ENCODE measurements at regions not wholly inside any gene's neighbourhood (a gene's known extent, or its start where the extent isn't known, plus 50 kb on each side); places are given as distances from the start of the nearest gene placed in this dataset.

DNA sequence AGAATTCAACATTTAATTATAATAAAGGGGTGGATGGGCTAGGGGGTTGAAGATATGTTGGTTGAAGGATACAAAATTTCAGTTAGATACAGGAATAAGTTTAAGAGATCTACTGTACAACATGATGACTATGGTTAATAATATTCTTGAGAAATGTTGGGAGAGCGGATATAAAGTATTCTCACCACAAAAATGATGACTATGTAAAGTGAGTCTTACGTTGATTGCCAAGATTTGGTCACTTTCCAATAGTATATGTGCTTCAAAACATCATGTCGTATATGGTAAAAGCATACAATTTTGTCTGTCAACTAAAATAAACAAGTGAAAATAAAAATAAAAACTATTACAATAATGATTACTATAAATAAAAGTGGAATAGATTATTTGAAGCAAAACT, 802.0 kb downstream of the C12orf50 start:
- TF ChIP-seq, protein P1, sequence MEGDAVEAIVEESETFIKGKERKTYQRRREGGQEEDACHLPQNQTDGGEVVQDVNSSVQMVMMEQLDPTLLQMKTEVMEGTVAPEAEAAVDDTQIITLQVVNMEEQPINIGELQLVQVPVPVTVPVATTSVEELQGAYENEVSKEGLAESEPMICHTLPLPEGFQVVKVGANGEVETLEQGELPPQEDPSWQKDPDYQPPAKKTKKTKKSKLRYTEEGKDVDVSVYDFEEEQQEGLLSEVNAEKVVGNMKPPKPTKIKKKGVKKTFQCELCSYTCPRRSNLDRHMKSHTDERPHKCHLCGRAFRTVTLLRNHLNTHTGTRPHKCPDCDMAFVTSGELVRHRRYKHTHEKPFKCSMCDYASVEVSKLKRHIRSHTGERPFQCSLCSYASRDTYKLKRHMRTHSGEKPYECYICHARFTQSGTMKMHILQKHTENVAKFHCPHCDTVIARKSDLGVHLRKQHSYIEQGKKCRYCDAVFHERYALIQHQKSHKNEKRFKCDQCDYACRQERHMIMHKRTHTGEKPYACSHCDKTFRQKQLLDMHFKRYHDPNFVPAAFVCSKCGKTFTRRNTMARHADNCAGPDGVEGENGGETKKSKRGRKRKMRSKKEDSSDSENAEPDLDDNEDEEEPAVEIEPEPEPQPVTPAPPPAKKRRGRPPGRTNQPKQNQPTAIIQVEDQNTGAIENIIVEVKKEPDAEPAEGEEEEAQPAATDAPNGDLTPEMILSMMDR (IDR thresholded peaks at IDR 0.05), result no peak
- TF ChIP-seq EZH2 (IDR thresholded peaks at IDR 0.05; ENCODE audit: borderline replicate concordance, insufficient read depth, low read depth, low read length, poor library complexity, severe bottlenecking), result no peak

Measured in B cell (primary cell).